A549 (cell line): ENCODE measurements at regions not wholly inside any gene's neighbourhood (a gene's known extent, or its start where the extent isn't known, plus 50 kb on each side); places are given as distances from the start of the nearest gene placed in this dataset.
"Not testable (repeated sequence)": the region's sequence is repeated elsewhere in the genome, so short reads cannot be mapped to it uniquely, and the experiment has no call there.

Experiments used
- HOXA7 ChIP-seq: fragments of 250-450 bp; sonication (Bioruptor Pico); IDR thresholded peaks from 2 replicates; pipeline ENCODE4 v1.5.0; 2020; ENCODE audit warnings: mild to moderate bottlenecking, moderate library complexity
- MAFK ChIP-seq: fragments of 450-650 bp; IDR thresholded peaks from 2 replicates; pipeline ENCODE4 v1.6.1; 2014; ENCODE audit not compliant: partially characterized antibody
- POLR2A ChIP-seq: IDR thresholded peaks from 2 replicates; pipeline ENCODE4 v1.6.1; 2012; ENCODE audit warnings: mild to moderate bottlenecking, low read length
- POLR2AphosphoS2 ChIP-seq: conservative IDR thresholded peaks from 2 replicates; pipeline ENCODE4 v1.6.1; 2012; ENCODE audit warnings: low read length, improper control_type of control experiment, inconsistent platforms
- TF ChIP-seq, protein P1 (sequence below): fragments of >200 bp; sonication (Bioruptor Twin); formaldehyde crosslinking; IDR thresholded peaks from 3 replicates; pipeline ENCODE4 v1.5.1; 2016

DNA sequence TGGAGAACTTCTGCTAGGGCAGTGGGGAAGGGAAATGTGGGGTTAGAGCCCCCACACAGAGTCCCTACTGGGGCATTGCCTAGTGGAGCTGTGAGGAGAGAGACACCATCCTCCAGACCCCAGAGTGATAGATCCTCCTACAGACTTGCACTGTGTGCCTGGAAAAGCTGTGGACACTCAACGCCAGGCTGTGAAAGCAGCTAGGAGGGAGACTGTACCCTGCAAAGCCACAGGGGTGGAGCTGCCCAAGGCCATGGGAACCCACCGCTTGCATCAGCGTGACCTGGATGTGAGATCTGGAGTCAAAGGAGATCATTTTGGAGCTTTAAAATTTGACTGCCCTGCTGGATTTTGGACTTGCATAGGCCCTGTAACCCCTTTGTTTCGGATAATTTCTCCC, 69.4 kb upstream of the GRIN3A start:
- TF ChIP-seq POLR2AphosphoS2; MAFK; POLR2A; HOXA7 (CRISPR knock-in tag): not testable (repeated sequence)
- TF ChIP-seq, protein P1, sequence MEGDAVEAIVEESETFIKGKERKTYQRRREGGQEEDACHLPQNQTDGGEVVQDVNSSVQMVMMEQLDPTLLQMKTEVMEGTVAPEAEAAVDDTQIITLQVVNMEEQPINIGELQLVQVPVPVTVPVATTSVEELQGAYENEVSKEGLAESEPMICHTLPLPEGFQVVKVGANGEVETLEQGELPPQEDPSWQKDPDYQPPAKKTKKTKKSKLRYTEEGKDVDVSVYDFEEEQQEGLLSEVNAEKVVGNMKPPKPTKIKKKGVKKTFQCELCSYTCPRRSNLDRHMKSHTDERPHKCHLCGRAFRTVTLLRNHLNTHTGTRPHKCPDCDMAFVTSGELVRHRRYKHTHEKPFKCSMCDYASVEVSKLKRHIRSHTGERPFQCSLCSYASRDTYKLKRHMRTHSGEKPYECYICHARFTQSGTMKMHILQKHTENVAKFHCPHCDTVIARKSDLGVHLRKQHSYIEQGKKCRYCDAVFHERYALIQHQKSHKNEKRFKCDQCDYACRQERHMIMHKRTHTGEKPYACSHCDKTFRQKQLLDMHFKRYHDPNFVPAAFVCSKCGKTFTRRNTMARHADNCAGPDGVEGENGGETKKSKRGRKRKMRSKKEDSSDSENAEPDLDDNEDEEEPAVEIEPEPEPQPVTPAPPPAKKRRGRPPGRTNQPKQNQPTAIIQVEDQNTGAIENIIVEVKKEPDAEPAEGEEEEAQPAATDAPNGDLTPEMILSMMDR: not testable (repeated sequence)
